HG03108 (cell line): ENCODE measurements at regions not wholly inside any gene's neighbourhood (a gene's known extent, or its start where the extent isn't known, plus 50 kb on each side); places are given as distances from the start of the nearest gene placed in this dataset.
A peak's percentile ranks its signal among the peaks of the same experiment; 100 is the strongest.

Experiments used
- ATAC-seq: cut with Tn5 transposase; IDR thresholded peaks from one replicate; pipeline ENCODE4 v1.9.1; 2021; ENCODE audit warnings: moderate library complexity; ENCODE audit not compliant: unreplicated experiment

DNA sequence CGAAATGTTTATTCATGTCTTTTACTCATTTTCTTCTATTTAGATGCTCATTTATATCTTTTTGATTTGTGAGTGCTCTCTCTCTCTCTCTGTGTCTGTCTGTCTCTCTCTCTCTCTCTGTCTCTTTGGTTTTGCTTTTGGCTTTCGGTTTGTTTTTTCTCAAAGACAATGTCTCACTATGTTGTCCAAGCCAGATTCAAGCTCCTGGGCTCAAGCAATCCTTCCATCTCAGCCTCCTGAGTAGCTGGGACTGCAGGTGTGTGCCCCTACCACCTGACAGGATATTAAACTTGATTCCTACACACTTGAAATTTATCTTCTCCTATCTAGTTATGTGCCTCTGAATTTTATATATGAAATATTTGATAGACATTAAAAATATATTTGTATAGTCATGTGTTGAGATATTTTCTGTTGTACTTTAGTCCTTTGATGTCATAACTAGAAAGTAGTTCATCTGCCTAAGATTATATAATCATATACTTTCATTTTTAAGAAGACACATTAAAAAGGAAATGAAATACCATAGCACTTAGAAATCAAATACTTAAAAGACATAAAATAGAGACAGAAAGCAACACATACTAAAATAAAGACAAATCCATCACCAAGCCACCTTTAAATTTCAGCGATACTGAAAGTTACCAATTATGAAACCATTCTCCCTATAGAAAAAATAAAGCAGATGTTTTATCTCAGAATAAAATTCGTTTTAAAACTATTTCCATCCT, 68.1 kb upstream of the SFMBT2 start:
- ATAC-seq, result no peak

DNA sequence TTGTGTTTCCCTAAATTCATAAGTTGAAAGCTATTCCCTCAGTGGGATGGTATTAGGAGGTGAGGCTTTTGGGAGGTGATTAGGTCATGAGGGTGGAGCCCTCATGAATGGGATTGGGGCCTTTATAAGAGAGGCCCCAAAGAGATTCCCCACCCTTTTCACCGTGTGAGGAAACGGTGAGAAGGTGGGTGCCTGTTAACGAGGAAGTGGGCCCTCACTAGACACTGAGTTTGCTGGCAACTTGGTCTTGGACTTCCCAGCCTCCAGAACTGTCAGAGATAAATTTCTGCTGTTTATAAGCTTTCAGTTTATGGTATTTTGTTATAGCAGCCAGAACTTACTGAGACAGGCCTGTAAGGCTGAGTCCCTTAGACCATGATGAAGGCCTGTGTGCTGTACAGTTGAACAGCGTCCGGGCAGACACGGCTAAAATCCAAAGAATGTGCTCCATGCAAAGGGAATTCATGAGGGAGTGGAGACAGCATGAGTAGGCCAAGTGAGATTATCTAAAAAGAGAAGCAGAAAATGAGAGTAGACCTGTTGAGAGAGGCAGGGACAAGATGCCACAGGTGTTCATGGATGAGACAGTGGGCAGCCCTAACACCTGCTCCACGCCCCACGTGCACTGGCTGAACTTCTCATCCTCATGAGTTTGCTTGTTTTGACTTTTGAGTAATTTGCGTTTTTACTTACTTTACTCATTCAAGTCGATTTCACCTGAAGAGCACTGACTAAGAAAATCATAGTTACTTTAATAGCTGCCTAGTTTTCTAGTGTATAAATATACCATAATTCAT, 66.9 kb upstream of the SFMBT2 start:
- ATAC-seq, result no peak

DNA sequence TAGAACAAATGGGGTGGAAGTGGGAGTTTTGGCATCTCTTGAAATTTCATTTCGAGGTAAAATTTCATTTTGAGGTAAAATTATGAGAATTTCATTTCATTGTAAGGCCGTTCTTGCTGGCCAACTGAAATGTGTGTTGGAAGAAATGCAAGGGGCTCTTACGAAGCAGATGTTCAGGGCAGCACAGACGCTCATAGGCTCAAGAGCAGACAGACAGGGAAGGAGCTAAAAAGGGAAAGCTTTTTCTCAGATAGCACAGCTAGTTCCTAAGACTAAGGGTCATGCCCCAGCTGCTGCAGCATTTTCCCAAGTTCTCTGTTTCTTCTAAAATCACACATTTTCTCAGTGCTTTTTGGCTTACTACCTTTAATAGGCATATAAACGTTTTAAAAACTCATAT, 65.1 kb upstream of the SFMBT2 start:
- ATAC-seq, result no peak

GRCh38 chr10:7475046-7475911, 64.4 kb upstream of the SFMBT2 start:
- ATAC-seq, result no peak

DNA sequence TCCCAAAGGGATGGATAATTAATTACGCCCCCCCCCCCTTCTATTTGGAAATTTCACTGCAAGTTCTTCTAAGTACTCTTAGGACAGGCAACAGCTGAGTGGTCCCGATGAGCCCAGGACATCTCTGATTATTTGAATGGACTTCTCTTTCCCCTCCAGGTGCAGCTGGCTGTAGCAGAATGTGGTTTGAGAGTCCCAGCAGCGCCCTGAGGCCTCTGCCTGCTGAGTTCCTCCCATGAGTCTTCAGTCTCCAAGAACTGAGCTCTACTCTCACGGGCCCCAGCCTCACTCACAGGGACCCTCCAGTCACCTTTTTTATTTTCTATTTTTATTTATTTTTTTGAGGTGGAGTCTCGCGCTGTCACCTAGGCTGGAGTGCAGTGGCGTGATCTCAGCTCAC, 63.6 kb upstream of the SFMBT2 start:
- no peak for ATAC-seq

GRCh38 chr10:7473474-7473873, 62.6 kb upstream of the SFMBT2 start:
- no peak for ATAC-seq

DNA sequence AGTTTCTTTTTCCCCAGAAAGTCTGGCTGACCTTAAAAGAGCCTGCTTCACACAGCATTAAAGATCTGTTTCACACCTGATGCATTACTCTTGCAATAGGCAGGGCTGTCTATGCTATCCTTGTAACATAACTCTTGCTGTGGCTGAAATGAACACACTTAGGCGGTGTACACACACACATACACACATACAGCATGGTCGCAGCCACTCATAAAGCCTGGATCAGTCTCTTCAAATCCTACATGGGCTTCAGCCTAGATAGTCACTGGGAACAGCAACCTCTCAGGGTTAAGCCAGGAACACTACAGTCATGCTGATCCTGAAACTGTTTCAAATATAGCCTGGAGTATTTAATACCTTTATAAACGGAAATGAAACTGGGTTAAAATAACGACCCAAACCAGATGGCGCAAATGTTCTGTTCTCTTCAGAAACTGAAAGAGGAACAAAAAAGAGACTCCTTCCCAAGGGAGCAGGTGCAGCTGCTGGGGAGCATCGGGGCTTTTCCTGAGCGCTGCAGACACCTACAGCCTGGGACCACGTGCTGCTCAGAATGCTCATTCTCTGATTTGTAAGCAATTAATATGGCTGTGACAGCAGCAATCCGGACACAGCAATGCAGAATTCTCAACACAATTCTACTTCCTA, 61.0 kb upstream of the SFMBT2 start:
- ATAC-seq, result peak; percentile 79

DNA sequence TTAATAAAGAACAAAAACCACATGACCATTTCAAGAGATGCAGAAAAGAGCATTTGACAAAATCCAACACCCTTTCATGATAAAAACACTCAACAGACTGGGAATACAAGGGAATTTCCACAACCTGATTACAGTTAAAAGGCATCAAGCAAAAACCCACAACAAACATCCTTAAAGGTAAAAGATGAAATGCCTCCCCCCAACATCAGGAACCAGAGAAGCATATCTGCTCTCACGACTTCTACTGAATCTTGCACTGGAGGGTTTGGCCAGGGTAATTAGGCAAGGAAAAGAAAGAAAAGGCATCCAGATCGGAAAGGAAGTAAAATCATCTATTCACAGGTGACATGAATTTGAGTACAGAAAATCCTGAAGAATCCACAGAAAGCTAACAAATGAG, 59.5 kb upstream of the SFMBT2 start:
- no peak for ATAC-seq

DNA sequence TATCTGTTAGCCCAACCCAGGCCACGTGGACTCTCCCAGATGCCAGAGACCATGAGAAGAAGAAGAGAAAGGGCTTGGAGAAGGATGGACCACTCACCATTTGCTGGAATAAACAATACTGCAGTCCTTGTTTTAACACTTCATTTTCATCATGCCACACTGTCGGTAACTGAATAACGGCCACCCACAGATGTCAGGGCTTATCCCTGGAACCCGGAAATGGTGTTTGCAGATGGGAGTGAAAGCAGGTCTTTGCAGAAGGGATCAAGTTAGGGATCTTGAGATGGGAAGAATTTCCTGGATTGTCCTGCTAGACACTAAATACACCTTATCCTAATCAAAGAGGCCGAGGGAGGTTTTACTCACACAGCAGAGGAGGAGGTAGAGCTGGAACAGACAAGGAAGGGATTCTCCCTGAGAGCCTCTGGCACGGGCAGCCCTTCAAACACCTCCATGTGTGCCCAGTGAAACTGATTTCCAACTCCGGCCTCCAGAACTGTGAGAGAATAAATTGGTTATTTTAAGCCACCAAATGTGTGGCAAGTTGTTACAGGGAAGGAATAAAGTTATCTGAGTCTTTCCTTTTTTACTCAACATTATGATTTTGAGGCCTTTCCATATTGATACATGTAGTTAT, 56.3 kb upstream of the SFMBT2 start:
- ATAC-seq, result no peak

- no peak for ATAC-seq
Observed at GRCh38 chr10:7464691-7465090, 53.9 kb upstream of the SFMBT2 start.
